ENCODE measurements at regions not wholly inside any gene's neighbourhood (a gene's known extent, or its start where the extent isn't known, plus 50 kb on each side); places are given as distances from the start of the nearest gene placed in this dataset.

- H2AFZ ChIP-seq (ENCODE audit: low read length), result no peak overlapping the region
- no peak overlapping the region for H3K4me3 ChIP-seq (ENCODE audit: low read depth, low read length, poor library complexity, severe bottlenecking)
- no peaks in the 10 kb centered on the region for H3K9me2 ChIP-seq (ENCODE audit: low read depth, low read length)
- H3K36me3 ChIP-seq (ENCODE audit: insufficient read depth, low read length), result no peaks in the 10 kb centered on the region
- no peaks in the 10 kb centered on the region for H3K79me2 ChIP-seq (ENCODE audit: insufficient read depth, low read length)
- no peaks in the 10 kb centered on the region for H3F3A ChIP-seq (ENCODE audit: insufficient read depth, low read length)
- H3K9ac ChIP-seq (ENCODE audit: low read length), result no peak overlapping the region
- 0 out of 2 replicates have a peak, but pooled peaks cover 3% of the 10 kb centered on the region for H3K9me3 ChIP-seq (ENCODE audit: low read length)
- no peaks in the 10 kb centered on the region for H3K4me1 ChIP-seq (ENCODE audit: insufficient read depth, low read length, severe bottlenecking)
- no peaks in the 10 kb centered on the region; the same call in 1 of the 2 replicates for H4K20me1 ChIP-seq (ENCODE audit: insufficient read depth, low read length)
- no peak overlapping the region for H3K27ac ChIP-seq (ENCODE audit: low read depth, low read length, poor library complexity, severe bottlenecking)
- TF ChIP-seq CTCF (IDR thresholded peaks at IDR 0.05; ENCODE audit: low read length) (no peak), EZH2 (IDR thresholded peaks at IDR 0.05; ENCODE audit: borderline replicate concordance, low read length) (no peak)
- H3K4me2 ChIP-seq (ENCODE audit: low read length), result no peak overlapping the region
- no peaks in the 10 kb centered on the region for H3K27me3 ChIP-seq (ENCODE audit: insufficient read depth, low read length)
Measured at GRCh38 chr2:114252713-114253112, 189.7 kb upstream of the DPP10 start.

- H3K27me3 ChIP-seq (ENCODE audit: insufficient read depth, low read length), result no peaks in the 10 kb centered on the region
- H3K4me2 ChIP-seq (ENCODE audit: low read length), result no peak overlapping the region
- no peak for TF ChIP-seq CTCF (IDR thresholded peaks at IDR 0.05; ENCODE audit: low read length)
- no peak for TF ChIP-seq EZH2 (IDR thresholded peaks at IDR 0.05; ENCODE audit: borderline replicate concordance, low read length)
- no peaks in the 10 kb centered on the region for H3K36me3 ChIP-seq (ENCODE audit: insufficient read depth, low read length)
- no peak overlapping the region for H3K27ac ChIP-seq (ENCODE audit: low read depth, low read length, poor library complexity, severe bottlenecking)
- H3K79me2 ChIP-seq (ENCODE audit: insufficient read depth, low read length), result no peaks in the 10 kb centered on the region
- H3K9ac ChIP-seq (ENCODE audit: low read length), result no peak overlapping the region
- no peaks in the 10 kb centered on the region for H3K9me2 ChIP-seq (ENCODE audit: low read depth, low read length)
- no peaks in the 10 kb centered on the region for H4K20me1 ChIP-seq (ENCODE audit: insufficient read depth, low read length)
- H3K9me3 ChIP-seq (ENCODE audit: low read length), result 0 out of 2 replicates have a peak, but pooled peaks cover 3% of the 10 kb centered on the region
- no peaks in the 10 kb centered on the region for H3F3A ChIP-seq (ENCODE audit: insufficient read depth, low read length)
- no peak overlapping the region for H3K4me3 ChIP-seq (ENCODE audit: low read depth, low read length, poor library complexity, severe bottlenecking)
- no peaks in the 10 kb centered on the region for H3K4me1 ChIP-seq (ENCODE audit: insufficient read depth, low read length, severe bottlenecking)
- H2AFZ ChIP-seq (ENCODE audit: low read length), result no peak overlapping the region
Measured at GRCh38 chr2:114254875-114255274, 187.6 kb upstream of the DPP10 start.

GRCh38 chr2:114259389-114259788 lies 183.1 kb upstream of the DPP10 start:
- Histone ChIP-seq H3K9me2 (ENCODE audit: low read depth, low read length) (no peaks in the 10 kb centered on the region), H3K27me3 (ENCODE audit: insufficient read depth, low read length) (no peaks in the 10 kb centered on the region), H2AFZ (ENCODE audit: low read length) (no peak overlapping the region), H3K4me3 (ENCODE audit: low read depth, low read length, poor library complexity, severe bottlenecking) (no peak overlapping the region), H3K36me3 (ENCODE audit: insufficient read depth, low read length) (no peaks in the 10 kb centered on the region), H3K9ac (ENCODE audit: low read length) (no peak overlapping the region), H3K79me2 (ENCODE audit: insufficient read depth, low read length) (no peaks in the 10 kb centered on the region), H3K9me3 (ENCODE audit: low read length) (0 out of 2 replicates have a peak, but pooled peaks cover 3% of the 10 kb centered on the region), H4K20me1 (ENCODE audit: insufficient read depth, low read length) (no peaks in the 10 kb centered on the region), H3K4me2 (ENCODE audit: low read length) (no peak overlapping the region), H3K4me1 (ENCODE audit: insufficient read depth, low read length, severe bottlenecking) (no peaks in the 10 kb centered on the region), H3F3A (ENCODE audit: insufficient read depth, low read length) (no peaks in the 10 kb centered on the region), H3K27ac (ENCODE audit: low read depth, low read length, poor library complexity, severe bottlenecking) (no peak overlapping the region)
- TF ChIP-seq EZH2 (IDR thresholded peaks at IDR 0.05; ENCODE audit: borderline replicate concordance, low read length) (no peak), CTCF (IDR thresholded peaks at IDR 0.05; ENCODE audit: low read length) (no peak)

Data from OCI-LY1 (cell line).